ENCODE measurements at regions not wholly inside any gene's neighbourhood (a gene's known extent, or its start where the extent isn't known, plus 50 kb on each side); places are given as distances from the start of the nearest gene placed in this dataset.
"Not testable (repeated sequence)": the region's sequence is repeated elsewhere in the genome, so short reads cannot be mapped to it uniquely, and the experiment has no call there.

- no peak for DNase-seq (ENCODE audit: low read depth in 2 of 2)
Measured at GRCh38 chrY:19541475-19542306, 202.8 kb downstream of the KDM5D start.

- not testable (repeated sequence) for DNase-seq (ENCODE audit: low read depth in 2 of 2)
Measured at GRCh38 chrY:19535697-19536096, 208.8 kb downstream of the KDM5D start.

- DNase-seq (ENCODE audit: low read depth in 2 of 2) = no peak
Measured at GRCh38 chrY:19521976-19522375, 222.6 kb downstream of the KDM5D start.

GRCh38 chrY:19503092-19503449 is 241.5 kb downstream of the KDM5D start:
- DNase-seq (ENCODE audit: low read depth in 2 of 2) = no peak

GRCh38 chrY:19502169-19503091 is 242.1 kb downstream of the KDM5D start:
- DNase-seq (ENCODE audit: low read depth in 2 of 2) = no peak

GRCh38 chrY:19498556-19498955 is 246.0 kb downstream of the KDM5D start:
- DNase-seq (ENCODE audit: low read depth in 2 of 2) = no peak

- DNase-seq (ENCODE audit: low read depth in 2 of 2) = no peak
Measured at GRCh38 chrY:19487494-19487893, 257.0 kb downstream of the KDM5D start.

GRCh38 chrY:19484997-19485396 is 259.5 kb downstream of the KDM5D start:
- DNase-seq (ENCODE audit: low read depth in 2 of 2) = no peak

GRCh38 chrY:19479141-19479540 is 265.4 kb downstream of the KDM5D start:
- DNase-seq (ENCODE audit: low read depth in 2 of 2) = no peak

- no peak for DNase-seq (ENCODE audit: low read depth in 2 of 2)
Measured at GRCh38 chrY:19477959-19478358, 266.6 kb downstream of the KDM5D start.

- no peak for DNase-seq (ENCODE audit: low read depth in 2 of 2)
Measured at GRCh38 chrY:19465809-19466208, 278.7 kb downstream of the KDM5D start.

GRCh38 chrY:19456855-19457448 is 287.6 kb downstream of the KDM5D start:
- DNase-seq (ENCODE audit: low read depth in 2 of 2) = no peak

- no peak for DNase-seq (ENCODE audit: low read depth in 2 of 2)
Measured at GRCh38 chrY:19433059-19433458, 311.5 kb downstream of the KDM5D start.

- DNase-seq (ENCODE audit: low read depth in 2 of 2) = no peak
Measured at GRCh38 chrY:19427736-19428518, 316.6 kb downstream of the KDM5D start.

GRCh38 chrY:19427191-19427590 is 317.3 kb downstream of the KDM5D start:
- DNase-seq (ENCODE audit: low read depth in 2 of 2) = not testable (repeated sequence)

- no peak for DNase-seq (ENCODE audit: low read depth in 2 of 2)
Measured at GRCh38 chrY:19410980-19411766, 333.4 kb downstream of the KDM5D start.

GRCh38 chrY:19406246-19406645 is 338.3 kb downstream of the KDM5D start:
- DNase-seq (ENCODE audit: low read depth in 2 of 2) = no peak

- no peak for DNase-seq (ENCODE audit: low read depth in 2 of 2)
Measured at GRCh38 chrY:19405598-19405997, 338.9 kb downstream of the KDM5D start.

- no peak for DNase-seq (ENCODE audit: low read depth in 2 of 2)
Measured at GRCh38 chrY:19392876-19393275, 351.6 kb downstream of the KDM5D start.

GRCh38 chrY:19391922-19392321 is 352.6 kb downstream of the KDM5D start:
- DNase-seq (ENCODE audit: low read depth in 2 of 2) = no peak

- DNase-seq (ENCODE audit: low read depth in 2 of 2) = no peak
Measured at GRCh38 chrY:19365321-19365720, 379.2 kb downstream of the KDM5D start.

Data from stimulated activated CD8-positive, alpha-beta memory T cell treated with anti-CD3 and anti-CD28 coated beads, Interleukin-7, amount 100 ng/mL, for 1 hour (primary cell).